Gastroesophageal sphincter (tissue), 4 donors: ENCODE measurements at regions not wholly inside any gene's neighbourhood (a gene's known extent, or its start where the extent isn't known, plus 50 kb on each side); places are given as distances from the start of the nearest gene placed in this dataset.

ENCODE experiments used
- ATAC-seq: fragments of 150-250 bp; one replicate; pipeline ENCODE4 v1.9.1; 2016; ENCODE audit warnings: mild to moderate bottlenecking, moderate library complexity
- H3K27ac ChIP-seq, 4 donors: fragments of 200-600 bp; sonication (generic) in 3 of 4; 1 replicate in 3 of 4; 2 replicates in 1 of 4; pipeline ENCODE4 v1.5.1; 2016 to 2019
- H3K27me3 ChIP-seq: fragments of 200-600 bp; sonication (generic); one replicate; pipeline ENCODE4 v1.5.1; 2019
- H3K36me3 ChIP-seq, 2 donors: fragments of 200-600 bp; sonication (generic); one replicate each; pipeline ENCODE4 v1.5.1; 2019; ENCODE audit warnings: control low read depth in 1 of 2
- H3K4me1 ChIP-seq, 3 donors: fragments of 200-600 bp; sonication (generic); 1 replicate in 2 of 3; 2 replicates in 1 of 3; pipeline ENCODE4 v1.5.1; 2016 to 2019; ENCODE audit warnings: control low read depth in 2 of 3
- H3K4me3 ChIP-seq, 2 donors: fragments of 200-600 bp; sonication (generic); one replicate each; pipeline ENCODE4 v1.5.1; 2019; ENCODE audit warnings: mild to moderate bottlenecking in 1 of 2, moderate library complexity in 1 of 2
- H3K9me3 ChIP-seq, 3 donors: fragments of 200-600 bp; sonication (generic); one replicate each; pipeline ENCODE4 v1.5.1; 2017 to 2019; ENCODE audit warnings: control low read depth in 2 of 3
- EP300 ChIP-seq: sonication (generic); formaldehyde crosslinking; IDR thresholded peaks from one replicate; pipeline ENCODE4 v1.6.1; 2017; ENCODE audit warnings: antibody characterized with exemption, mild to moderate bottlenecking
- POLR2A ChIP-seq, 2 donors: fragments of 450-650 bp; IDR thresholded peaks; one replicate each; pipeline ENCODE4 v1.6.1; 2017; ENCODE audit warnings: antibody characterized with exemption in 2 of 2, mild to moderate bottlenecking in 2 of 2, moderate library complexity in 1 of 2
- POLR2AphosphoS5 ChIP-seq: sonication (generic); formaldehyde crosslinking; IDR thresholded peaks from one replicate; pipeline ENCODE4 v1.6.1; 2017; ENCODE audit warnings: antibody characterized with exemption
- WGBS, 2 donors: methylation state at CpG; one replicate each; pipeline ENCODE4 v1.1.5; 2018; ENCODE audit warnings: low coverage in 1 of 2; 5-methylcytosine and 5-hydroxymethylcytosine counted together
- TF ChIP-seq, protein P1 (sequence below), 4 experiments: fragments of 200-600 bp in 2 of 4; fragments of 450-650 bp in 2 of 4; sonication (generic) in 1 of 4; IDR thresholded peaks; one replicate each; pipeline ENCODE4 v1.5.1; 2017 to 2019; ENCODE audit warnings: antibody characterized with exemption in 4 of 4, mild to moderate bottlenecking in 2 of 4, moderate library complexity in 2 of 4

DNA sequence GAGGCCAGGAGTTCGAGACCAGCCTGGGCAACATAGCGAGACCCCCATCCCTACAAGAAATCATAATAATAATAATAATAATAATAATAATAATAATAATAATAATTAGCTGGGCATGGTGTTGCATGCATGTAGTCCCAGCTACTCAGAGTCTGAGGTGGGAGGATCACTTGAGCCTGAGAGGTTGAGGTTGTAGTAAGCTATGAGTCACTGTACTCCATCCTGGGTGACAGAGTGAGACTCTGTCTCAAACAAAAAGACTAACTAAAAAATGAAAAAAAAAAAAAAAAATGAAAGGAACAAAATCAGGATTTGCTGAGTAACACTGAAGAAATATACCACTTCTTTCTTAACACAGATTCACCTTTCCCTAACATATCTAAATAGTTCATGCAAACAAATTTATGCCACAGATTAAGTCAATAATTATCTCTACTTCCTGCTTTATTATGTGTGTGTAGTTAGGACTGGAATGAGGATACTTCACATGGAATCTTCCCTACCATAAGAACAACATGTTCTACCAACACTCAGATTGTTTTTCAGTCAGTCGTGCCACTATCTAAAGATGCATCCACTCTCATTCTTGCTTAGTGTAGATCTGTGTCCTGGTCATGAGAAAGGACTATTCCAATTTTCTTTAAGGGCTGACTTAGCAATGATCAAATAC, 928.7 kb downstream of the SLC4A3 start:
- 90 to 100% methylated on average over 3 of the region's 3 CpGs for whole genome bisulfite sequencing, 2 donors
- TF ChIP-seq POLR2AphosphoS5 (no peak), EP300 (no peak), POLR2A (IDR thresholded peaks at IDR 0.05) (no peak)
- TF ChIP-seq, protein P1, sequence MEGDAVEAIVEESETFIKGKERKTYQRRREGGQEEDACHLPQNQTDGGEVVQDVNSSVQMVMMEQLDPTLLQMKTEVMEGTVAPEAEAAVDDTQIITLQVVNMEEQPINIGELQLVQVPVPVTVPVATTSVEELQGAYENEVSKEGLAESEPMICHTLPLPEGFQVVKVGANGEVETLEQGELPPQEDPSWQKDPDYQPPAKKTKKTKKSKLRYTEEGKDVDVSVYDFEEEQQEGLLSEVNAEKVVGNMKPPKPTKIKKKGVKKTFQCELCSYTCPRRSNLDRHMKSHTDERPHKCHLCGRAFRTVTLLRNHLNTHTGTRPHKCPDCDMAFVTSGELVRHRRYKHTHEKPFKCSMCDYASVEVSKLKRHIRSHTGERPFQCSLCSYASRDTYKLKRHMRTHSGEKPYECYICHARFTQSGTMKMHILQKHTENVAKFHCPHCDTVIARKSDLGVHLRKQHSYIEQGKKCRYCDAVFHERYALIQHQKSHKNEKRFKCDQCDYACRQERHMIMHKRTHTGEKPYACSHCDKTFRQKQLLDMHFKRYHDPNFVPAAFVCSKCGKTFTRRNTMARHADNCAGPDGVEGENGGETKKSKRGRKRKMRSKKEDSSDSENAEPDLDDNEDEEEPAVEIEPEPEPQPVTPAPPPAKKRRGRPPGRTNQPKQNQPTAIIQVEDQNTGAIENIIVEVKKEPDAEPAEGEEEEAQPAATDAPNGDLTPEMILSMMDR (IDR thresholded peaks at IDR 0.05) = no peak
- Histone ChIP-seq H3K4me1 (no peaks in the 10 kb centered on the region), H3K27me3 (no peaks in the 10 kb centered on the region), H3K27ac (no peak overlapping the region), H3K36me3 (no peaks in the 10 kb centered on the region), H3K4me3 (no peak overlapping the region), H3K9me3 (no peaks in the 10 kb centered on the region)
- no peak for ATAC-seq

DNA sequence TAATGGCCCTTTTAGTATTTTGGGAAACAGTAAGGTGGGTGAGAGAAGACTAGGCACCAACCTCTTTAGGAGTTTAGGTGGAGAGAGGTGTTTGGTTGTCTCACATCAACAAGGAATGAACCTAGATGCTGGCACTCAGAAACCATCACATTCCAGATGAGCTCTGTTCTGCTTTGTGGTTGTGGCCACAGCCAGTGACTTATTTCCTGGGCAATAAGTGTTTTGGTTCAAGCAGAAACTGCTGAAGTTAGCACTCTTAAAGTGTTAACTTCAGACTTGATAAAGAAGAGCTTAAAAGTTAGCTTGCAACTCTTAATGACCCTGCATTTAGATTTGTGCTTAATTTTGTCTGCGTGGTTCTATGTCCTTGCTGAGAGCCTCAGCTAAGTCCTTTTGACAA, 929.2 kb downstream of the SLC4A3 start:
- 56% methylated on average over 1 of the region's 1 CpG; no CpG with 5 or more reads in 1 of the 2 donors for WGBS, 2 donors
- Histone ChIP-seq H3K36me3 (no peaks in the 10 kb centered on the region), H3K27ac (no peak overlapping the region), H3K4me3 (no peak overlapping the region), H3K4me1 (no peaks in the 10 kb centered on the region), H3K27me3 (no peaks in the 10 kb centered on the region), H3K9me3 (no peaks in the 10 kb centered on the region)
- no peak for ATAC-seq
- TF ChIP-seq POLR2AphosphoS5 (no peak), POLR2A (IDR thresholded peaks at IDR 0.05) (no peak), EP300 (no peak)
- TF ChIP-seq, protein P1 (IDR thresholded peaks at IDR 0.05) = no peak

DNA sequence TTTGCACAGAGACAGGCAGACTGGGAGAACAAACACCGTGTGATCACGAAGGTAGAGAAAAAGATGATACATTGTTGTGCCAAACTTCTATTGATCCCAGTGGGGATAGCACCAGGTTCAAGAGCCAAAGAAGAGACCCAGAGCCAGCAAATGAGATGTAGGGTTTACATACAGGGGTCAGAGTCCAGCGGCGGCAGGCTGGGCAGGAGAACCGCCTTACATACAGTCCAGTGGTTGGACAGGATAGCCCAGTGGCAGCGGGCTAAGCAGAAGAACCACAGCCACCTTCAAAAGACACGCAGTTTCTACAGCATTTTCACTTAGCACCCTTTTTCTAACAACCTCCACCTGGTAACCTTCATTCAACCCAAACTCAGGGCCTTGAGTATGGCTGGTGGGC, 932.8 kb downstream of the SLC4A3 start:
- Histone ChIP-seq H3K27ac (no peak overlapping the region), H3K4me1 (no peaks in the 10 kb centered on the region), H3K4me3 (no peak overlapping the region), H3K36me3 (no peaks in the 10 kb centered on the region), H3K27me3 (no peaks in the 10 kb centered on the region), H3K9me3 (no peaks in the 10 kb centered on the region)
- TF ChIP-seq POLR2AphosphoS5 = no peak
- no peak for TF ChIP-seq EP300
- TF ChIP-seq, protein P1 (IDR thresholded peaks at IDR 0.05) = no peak
- TF ChIP-seq POLR2A (IDR thresholded peaks at IDR 0.05) = no peak
- no peak for ATAC-seq
- 92 to 98% methylated on average over 4 to 7 of the region's 7 CpGs for WGBS, 2 donors

DNA sequence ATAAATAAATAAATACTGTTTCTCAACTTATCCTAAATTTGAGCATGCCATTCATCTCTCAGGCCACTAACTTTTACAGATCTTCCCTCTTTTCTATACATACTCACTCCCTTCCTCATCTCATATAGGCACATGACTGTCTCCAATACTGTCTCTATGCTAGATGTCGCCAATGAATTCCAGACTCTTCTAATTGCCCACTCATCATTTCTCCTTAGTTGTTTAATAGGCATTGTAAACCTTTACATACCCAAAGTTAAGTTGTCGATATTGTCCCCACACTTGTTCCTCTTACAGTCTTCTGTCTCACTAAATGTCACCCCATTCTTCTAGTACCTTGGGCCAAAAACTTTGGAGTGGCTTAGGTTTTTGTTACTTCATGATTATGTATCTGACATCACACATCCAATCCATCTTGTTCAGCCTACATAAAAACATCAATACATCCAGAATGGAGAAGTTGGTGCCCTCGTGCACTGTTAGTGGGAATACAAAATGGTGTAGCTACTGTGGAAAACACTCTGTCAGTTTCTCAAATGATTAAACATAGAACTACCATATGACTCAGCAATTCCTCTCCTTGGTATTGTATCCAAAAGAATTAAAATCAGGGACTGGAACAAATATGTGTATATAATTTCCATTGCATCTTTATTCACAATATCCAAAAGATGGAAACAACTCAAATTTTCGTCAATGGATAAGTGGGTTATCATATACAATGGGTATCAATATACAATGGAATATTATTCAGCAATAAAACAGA, 935.1 kb downstream of the SLC4A3 start:
- Histone ChIP-seq H3K4me1 (no peaks in the 10 kb centered on the region), H3K36me3 (no peaks in the 10 kb centered on the region), H3K4me3 (no peak overlapping the region), H3K9me3 (no peaks in the 10 kb centered on the region), H3K27ac (no peak overlapping the region), H3K27me3 (no peaks in the 10 kb centered on the region)
- ATAC-seq = no peak
- TF ChIP-seq POLR2A (IDR thresholded peaks at IDR 0.05) (no peak), POLR2AphosphoS5 (no peak), EP300 (no peak)
- TF ChIP-seq, protein P1 (IDR thresholded peaks at IDR 0.05) = no peak
- WGBS, 2 donors = 88 to 91% methylated on average over 4 of the region's 4 CpGs

DNA sequence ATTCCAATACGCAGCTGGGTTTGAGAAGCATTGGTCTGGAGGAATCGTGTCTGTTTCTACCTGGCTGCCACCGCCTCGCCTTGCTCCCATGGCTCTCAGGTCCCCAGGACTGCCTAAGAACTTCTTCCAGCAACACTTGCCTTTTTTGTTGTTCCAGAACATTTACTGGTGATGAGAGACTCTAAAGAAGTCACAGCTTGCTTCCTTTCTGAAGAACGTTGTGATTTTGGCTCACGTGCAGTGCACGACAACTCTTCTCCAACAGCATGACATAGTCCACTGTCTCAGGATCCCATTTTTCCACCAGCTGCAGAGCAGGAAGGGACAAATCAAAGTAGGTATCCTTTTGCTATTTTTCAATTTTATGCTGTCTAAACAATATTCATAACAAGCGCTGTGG, 940.9 kb downstream of the SLC4A3 start:
- no peaks in the 10 kb centered on the region for H3K9me3 ChIP-seq
- H3K27ac ChIP-seq = no peak overlapping the region
- no peaks in the 10 kb centered on the region for H3K36me3 ChIP-seq
- 30 to 42% methylated on average over 4 to 5 of the region's 8 CpGs for WGBS, 2 donors
- H3K27me3 ChIP-seq = no peaks in the 10 kb centered on the region
- TF ChIP-seq EP300 (no peak), POLR2AphosphoS5 (no peak), POLR2A (IDR thresholded peaks at IDR 0.05) (no peak)
- TF ChIP-seq, protein P1 (IDR thresholded peaks at IDR 0.05) = no peak
- H3K4me1 ChIP-seq = no peaks in the 10 kb centered on the region
- no peak for ATAC-seq
- H3K4me3 ChIP-seq = no peak overlapping the region
